ENCODE measurements at regions not wholly inside any gene's neighbourhood (a gene's known extent, or its start where the extent isn't known, plus 50 kb on each side); places are given as distances from the start of the nearest gene placed in this dataset.

DNA sequence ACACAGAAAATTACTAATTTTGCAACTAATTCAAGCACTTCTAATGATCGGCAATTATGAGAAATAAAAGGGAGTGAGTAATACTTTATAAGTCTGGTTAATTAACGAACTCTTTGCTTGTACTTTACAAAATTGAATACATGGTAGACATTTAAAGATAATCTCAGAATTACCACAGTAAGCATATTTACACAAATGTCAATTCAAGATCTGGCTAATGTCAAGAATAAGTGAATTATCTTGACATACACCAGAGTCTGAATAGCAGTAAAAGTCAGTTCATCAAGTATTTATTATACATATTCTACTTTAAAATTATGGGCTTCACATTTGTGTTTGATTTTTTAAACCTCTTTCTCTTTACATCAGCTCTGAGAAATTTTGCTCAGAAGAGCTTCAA is 643.4 kb downstream of the OLFM4 start:
- no peaks in the 10 kb centered on the region for H3K9me3 ChIP-seq (ENCODE audit: control insufficient read depth, low read depth, low read length)
- DNase-seq (ENCODE audit: low read depth, low spot score) (no peak), FAIRE-seq (no peak)
- TF ChIP-seq, protein P1, sequence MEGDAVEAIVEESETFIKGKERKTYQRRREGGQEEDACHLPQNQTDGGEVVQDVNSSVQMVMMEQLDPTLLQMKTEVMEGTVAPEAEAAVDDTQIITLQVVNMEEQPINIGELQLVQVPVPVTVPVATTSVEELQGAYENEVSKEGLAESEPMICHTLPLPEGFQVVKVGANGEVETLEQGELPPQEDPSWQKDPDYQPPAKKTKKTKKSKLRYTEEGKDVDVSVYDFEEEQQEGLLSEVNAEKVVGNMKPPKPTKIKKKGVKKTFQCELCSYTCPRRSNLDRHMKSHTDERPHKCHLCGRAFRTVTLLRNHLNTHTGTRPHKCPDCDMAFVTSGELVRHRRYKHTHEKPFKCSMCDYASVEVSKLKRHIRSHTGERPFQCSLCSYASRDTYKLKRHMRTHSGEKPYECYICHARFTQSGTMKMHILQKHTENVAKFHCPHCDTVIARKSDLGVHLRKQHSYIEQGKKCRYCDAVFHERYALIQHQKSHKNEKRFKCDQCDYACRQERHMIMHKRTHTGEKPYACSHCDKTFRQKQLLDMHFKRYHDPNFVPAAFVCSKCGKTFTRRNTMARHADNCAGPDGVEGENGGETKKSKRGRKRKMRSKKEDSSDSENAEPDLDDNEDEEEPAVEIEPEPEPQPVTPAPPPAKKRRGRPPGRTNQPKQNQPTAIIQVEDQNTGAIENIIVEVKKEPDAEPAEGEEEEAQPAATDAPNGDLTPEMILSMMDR (optimal IDR thresholded peaks at IDR 0.05 in 1 of 3, IDR thresholded peaks at IDR 0.05 in 1 of 3, conservative IDR thresholded peaks at IDR 0.05 in 1 of 3; ENCODE audit: extremely low read depth in 1 of 3, insufficient read depth in 2 of 3, low read length in 3 of 3) = no peak
- TF ChIP-seq EZH2 (IDR thresholded peaks at IDR 0.05; ENCODE audit: low read length) = no peak
- H2AFZ ChIP-seq (ENCODE audit: control insufficient read depth, low read length) = no peak overlapping the region
- H4K20me1 ChIP-seq (ENCODE audit: control insufficient read depth, extremely low read depth, insufficient read depth, low read length) = no peaks in the 10 kb centered on the region
- H3K27ac ChIP-seq (ENCODE audit: control insufficient read depth, insufficient read depth, low read length) = no peak overlapping the region
- no peaks in the 10 kb centered on the region for H3K36me3 ChIP-seq (ENCODE audit: control insufficient read depth in 2 of 2, extremely low read depth in 1 of 2, insufficient read depth in 2 of 2, low read length in 2 of 2)
- H3K79me2 ChIP-seq (ENCODE audit: control insufficient read depth, insufficient read depth, low read length) = no peaks in the 10 kb centered on the region
- no peak overlapping the region for H3K9ac ChIP-seq (ENCODE audit: control insufficient read depth, extremely low read depth, insufficient read depth, low read length)
- H3K27me3 ChIP-seq (ENCODE audit: control insufficient read depth, extremely low read depth, insufficient read depth, low read length) = no peaks in the 10 kb centered on the region
- no peaks in the 10 kb centered on the region for H3K4me1 ChIP-seq (ENCODE audit: control insufficient read depth, extremely low read depth, insufficient read depth, low read length)
- H3K4me2 ChIP-seq (ENCODE audit: control insufficient read depth, extremely low read depth, insufficient read depth, low read depth, low read length) = no peak overlapping the region
- no peaks in the 10 kb centered on the region for H3K9me1 ChIP-seq (ENCODE audit: control insufficient read depth, extremely low read depth, insufficient read depth, low read length)
- dilution Hi-C loops (cut with MboI; ENCODE audit: extremely low pct_ligation_motif_present, low sequenced_read_pairs) = no loop called here
- H3K4me3 ChIP-seq (ENCODE audit: control insufficient read depth in 2 of 3, extremely low read depth in 1 of 3, insufficient read depth in 2 of 3, low read depth in 1 of 3, low read length in 3 of 3) = no peak overlapping the region

DNA sequence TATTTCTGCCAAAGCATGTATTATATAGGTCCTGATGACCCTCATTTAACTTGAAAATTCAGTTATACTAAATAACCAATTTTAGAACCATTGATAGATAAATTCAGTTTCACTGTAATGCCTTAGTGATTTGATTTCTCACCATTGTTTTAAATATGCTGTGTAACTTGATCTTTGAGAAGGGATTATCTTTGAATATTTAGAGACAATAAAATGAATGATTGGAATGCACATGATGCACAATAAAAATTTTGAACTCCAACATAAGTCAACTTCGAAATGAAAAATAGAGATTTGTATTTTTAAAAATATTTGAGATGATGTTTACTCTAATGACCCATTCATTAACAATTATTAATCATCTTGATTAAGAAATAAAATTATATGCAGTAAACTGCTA is 654.5 kb downstream of the OLFM4 start:
- TF ChIP-seq, protein P1 (optimal IDR thresholded peaks at IDR 0.05 in 1 of 3, IDR thresholded peaks at IDR 0.05 in 1 of 3, conservative IDR thresholded peaks at IDR 0.05 in 1 of 3; ENCODE audit: extremely low read depth in 1 of 3, insufficient read depth in 2 of 3, low read length in 3 of 3) = no peak
- TF ChIP-seq EZH2 (IDR thresholded peaks at IDR 0.05; ENCODE audit: low read length) = no peak

More for the DNA sequence above, 654.5 kb downstream of the OLFM4 start:
- FAIRE-seq (no peak), DNase-seq (ENCODE audit: low read depth, low spot score) (no peak)
- no peaks in the 10 kb centered on the region for H3K27me3 ChIP-seq (ENCODE audit: control insufficient read depth, extremely low read depth, insufficient read depth, low read length)
- H3K9ac ChIP-seq (ENCODE audit: control insufficient read depth, extremely low read depth, insufficient read depth, low read length) = no peak overlapping the region
- H2AFZ ChIP-seq (ENCODE audit: control insufficient read depth, low read length) = no peak overlapping the region
- no peak overlapping the region for H3K27ac ChIP-seq (ENCODE audit: control insufficient read depth, insufficient read depth, low read length)
- no peaks in the 10 kb centered on the region for H3K79me2 ChIP-seq (ENCODE audit: control insufficient read depth, insufficient read depth, low read length)
- no peaks in the 10 kb centered on the region for H4K20me1 ChIP-seq (ENCODE audit: control insufficient read depth, extremely low read depth, insufficient read depth, low read length)
- H3K4me1 ChIP-seq (ENCODE audit: control insufficient read depth, extremely low read depth, insufficient read depth, low read length) = no peaks in the 10 kb centered on the region
- dilution Hi-C loops (cut with MboI; ENCODE audit: extremely low pct_ligation_motif_present, low sequenced_read_pairs) = no loop called here
- H3K4me3 ChIP-seq (ENCODE audit: control insufficient read depth in 2 of 3, extremely low read depth in 1 of 3, insufficient read depth in 2 of 3, low read depth in 1 of 3, low read length in 3 of 3) = no peak overlapping the region
- no peaks in the 10 kb centered on the region for H3K9me3 ChIP-seq (ENCODE audit: control insufficient read depth, low read depth, low read length)
- no peaks in the 10 kb centered on the region for H3K36me3 ChIP-seq (ENCODE audit: control insufficient read depth in 2 of 2, extremely low read depth in 1 of 2, insufficient read depth in 2 of 2, low read length in 2 of 2)
- H3K9me1 ChIP-seq (ENCODE audit: control insufficient read depth, extremely low read depth, insufficient read depth, low read length) = no peaks in the 10 kb centered on the region
- no peak overlapping the region for H3K4me2 ChIP-seq (ENCODE audit: control insufficient read depth, extremely low read depth, insufficient read depth, low read depth, low read length)
